ENCODE measurements at regions not wholly inside any gene's neighbourhood (a gene's known extent, or its start where the extent isn't known, plus 50 kb on each side); places are given as distances from the start of the nearest gene placed in this dataset.

DNA sequence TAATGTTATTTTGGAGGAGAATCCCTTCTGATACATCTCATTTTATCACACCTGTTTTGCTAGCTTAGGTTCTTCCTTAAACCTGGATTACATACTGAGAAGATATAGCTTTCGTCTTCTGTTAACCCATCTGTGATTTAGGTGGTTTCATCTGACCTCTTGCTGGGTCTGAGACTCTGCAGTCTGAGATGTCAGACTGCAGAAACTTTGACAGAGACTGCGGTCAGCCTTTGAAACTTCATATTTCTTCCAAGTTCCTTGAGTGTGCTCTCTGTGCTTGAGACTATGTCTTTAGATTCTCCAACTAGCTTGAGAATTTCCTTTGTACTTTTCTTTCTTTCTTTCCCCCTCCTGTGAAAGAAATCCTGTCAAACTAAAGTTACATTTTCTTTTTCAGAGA lies 196.4 kb upstream of the MPHOSPH6 start:
- H3K27ac ChIP-seq, result no peak overlapping the region
- POLR2A ChIA-PET (ENCODE audit: low non-redundant PET), result no interaction called here
- CTCF ChIA-PET, result interaction anchor here (0.6 kb wide), 1 partner anchor 15 kb away, joined by 7 read pairs; no protein-coding TSS in a partner anchor
- no peak for DNase-seq (ENCODE audit: low spot score)
- no peak for TF ChIP-seq CTCF (conservative IDR thresholded peaks at IDR 0.05; ENCODE audit: low read depth)

DNA sequence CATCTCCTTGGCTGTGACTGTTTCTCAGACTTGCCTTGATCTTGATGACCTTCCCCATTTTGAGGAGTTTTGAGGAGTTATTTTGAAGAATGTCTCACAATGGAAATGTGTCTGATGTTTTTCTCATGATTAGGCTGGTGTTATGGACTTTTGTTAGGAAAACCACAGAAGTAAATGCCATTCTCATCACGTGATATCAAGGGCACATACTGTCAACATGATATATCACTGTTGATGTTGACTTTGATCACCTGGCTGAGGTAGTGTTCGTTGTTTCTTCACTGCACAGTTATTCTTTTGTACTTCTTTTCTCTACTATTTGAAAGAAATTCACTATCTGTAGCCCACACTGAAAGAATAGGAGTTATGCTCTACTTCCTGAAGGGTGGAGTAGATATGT lies 194.7 kb upstream of the MPHOSPH6 start:
- no peak overlapping the region for H3K27ac ChIP-seq
- DNase-seq (ENCODE audit: low spot score), result no peak
- ChIA-PET CTCF (no interaction called here), POLR2A (ENCODE audit: low non-redundant PET) (no interaction called here)
- TF ChIP-seq CTCF (conservative IDR thresholded peaks at IDR 0.05; ENCODE audit: low read depth), result no peak

DNA sequence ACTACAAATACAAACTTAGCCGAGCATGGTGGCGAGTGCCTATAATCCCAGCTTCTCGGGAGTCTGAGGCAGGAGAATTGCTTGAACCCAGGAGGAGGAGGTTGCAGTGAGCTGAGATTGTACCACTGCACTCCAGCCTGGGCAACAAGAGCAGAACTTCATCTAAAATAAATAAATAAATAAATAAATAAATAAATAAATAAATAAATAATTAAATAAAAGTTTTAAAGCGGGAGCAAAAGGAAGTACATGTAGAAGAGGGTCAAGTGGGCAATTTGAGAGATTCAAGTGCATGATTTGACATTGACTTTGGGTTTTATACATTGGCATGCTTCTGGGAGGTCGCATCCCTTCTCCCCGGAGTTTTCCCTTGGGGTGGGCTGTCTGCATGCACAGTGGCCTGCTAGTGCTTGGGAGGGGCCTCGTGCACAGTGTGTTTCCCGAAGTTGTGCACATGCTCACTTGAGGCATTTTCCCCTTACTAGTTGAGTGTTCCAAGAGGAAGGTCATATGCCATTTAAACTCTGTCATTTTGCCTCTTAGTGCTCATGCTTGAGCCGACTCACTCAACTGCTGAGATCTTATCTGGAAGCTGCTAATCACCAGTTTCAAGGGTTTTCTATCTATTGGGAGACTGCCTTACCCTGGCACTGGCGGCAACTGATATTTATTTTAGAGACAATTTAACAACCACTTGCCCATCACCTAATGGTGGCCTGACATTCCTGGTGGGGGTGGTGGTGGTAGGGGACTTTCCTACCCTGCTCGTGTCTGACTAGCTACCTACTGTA lies 193.2 kb upstream of the MPHOSPH6 start:
- no peak for TF ChIP-seq CTCF (conservative IDR thresholded peaks at IDR 0.05; ENCODE audit: low read depth)
- ChIA-PET POLR2A (ENCODE audit: low non-redundant PET) (no interaction called here), CTCF (interaction anchor here (0.6 kb wide), 1 partner anchor 105 kb away, joined by 3 read pairs; no protein-coding TSS in a partner anchor)
- H3K27ac ChIP-seq, result no peak overlapping the region
- DNase-seq (ENCODE audit: low spot score), result no peak

DNA sequence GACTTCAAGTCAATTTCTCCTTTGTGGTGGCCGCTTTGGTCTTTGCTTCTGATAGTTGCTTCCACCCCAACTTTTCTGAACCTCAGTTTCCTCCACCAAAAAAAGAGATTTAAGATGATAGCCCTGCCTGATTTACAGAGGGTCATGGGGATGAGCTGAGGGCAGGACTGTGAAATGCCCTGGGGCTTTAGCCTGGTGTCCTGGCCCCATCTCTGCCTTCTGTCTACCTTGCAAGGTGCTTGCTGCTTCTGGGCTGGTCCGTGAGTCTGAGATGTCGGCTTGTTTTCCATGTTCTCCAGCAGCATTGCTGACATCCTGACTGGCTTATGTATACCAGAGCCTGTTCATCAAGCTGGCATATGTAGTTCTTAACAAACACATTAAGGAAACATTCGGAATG lies 191.9 kb upstream of the MPHOSPH6 start:
- CTCF ChIA-PET, result no interaction called here
- POLR2A ChIA-PET (ENCODE audit: low non-redundant PET), result no interaction called here
- TF ChIP-seq CTCF (conservative IDR thresholded peaks at IDR 0.05; ENCODE audit: low read depth), result no peak

DNA sequence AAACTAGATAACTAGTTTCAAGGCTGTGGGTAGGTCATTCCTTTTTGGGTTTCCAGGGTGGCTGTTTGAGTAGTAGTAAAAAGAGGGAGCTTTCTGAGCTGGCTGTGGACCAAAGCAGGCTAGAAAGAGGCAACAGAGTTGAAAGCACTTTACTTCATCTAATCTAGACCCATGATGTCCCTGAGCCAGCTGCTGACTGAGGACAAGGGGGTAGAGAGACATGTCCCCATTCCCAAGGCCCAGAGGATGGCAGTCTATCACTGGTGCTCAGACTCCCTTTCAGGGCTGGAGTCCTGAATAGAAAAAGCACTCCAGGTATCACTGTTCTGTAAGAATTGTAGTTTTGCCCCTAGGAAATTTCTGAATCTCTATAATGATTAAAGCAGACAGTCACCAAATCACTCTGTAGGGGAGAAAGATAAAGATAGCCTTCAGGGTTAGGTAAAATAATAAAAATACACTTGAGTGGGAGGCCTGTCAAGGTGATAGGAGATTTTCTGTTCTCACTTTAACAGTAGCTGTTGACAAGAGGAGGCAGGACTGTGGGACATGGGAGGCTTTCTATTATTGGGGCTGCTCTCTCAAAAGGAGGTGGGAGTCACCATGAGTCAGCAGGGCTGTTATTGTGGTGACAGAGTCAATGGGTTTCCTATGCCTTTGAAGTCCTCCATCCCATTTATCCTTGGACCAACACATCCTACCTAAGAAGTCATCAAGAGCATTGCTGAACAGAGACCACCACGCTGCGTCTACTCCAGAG lies 190.2 kb upstream of the MPHOSPH6 start:
- no peak overlapping the region for H3K27ac ChIP-seq
- DNase-seq (ENCODE audit: low spot score), result no peak
- no peak for TF ChIP-seq CTCF (conservative IDR thresholded peaks at IDR 0.05; ENCODE audit: low read depth)
- POLR2A ChIA-PET (ENCODE audit: low non-redundant PET), result no interaction called here
- CTCF ChIA-PET, result no interaction called here

More for the DNA sequence above, 191.9 kb upstream of the MPHOSPH6 start:
- DNase-seq (ENCODE audit: low spot score), result no peak
- H3K27ac ChIP-seq, result no peak overlapping the region

- CTCF ChIA-PET, result no interaction called here
- POLR2A ChIA-PET (ENCODE audit: low non-redundant PET), result no interaction called here
- no peak overlapping the region for H3K27ac ChIP-seq
- no peak for TF ChIP-seq CTCF (conservative IDR thresholded peaks at IDR 0.05; ENCODE audit: low read depth)
- no peak for DNase-seq (ENCODE audit: low spot score)
These were observed 188.7 kb upstream of the MPHOSPH6 start for GRCh38 chr16:82358606-82359221.
